GM23248 (cell line): ENCODE measurements at regions not wholly inside any gene's neighbourhood (a gene's known extent, or its start where the extent isn't known, plus 50 kb on each side); places are given as distances from the start of the nearest gene placed in this dataset.

ENCODE experiments used
- EZH2 ChIP-seq: fragments of 200-600 bp; sonication (generic); IDR thresholded peaks from 2 replicates; pipeline ENCODE4 v1.6.1; 2018; ENCODE audit warnings: antibody characterized with exemption, mild to moderate bottlenecking; ENCODE audit not compliant: insufficient read depth, poor library complexity, severe bottlenecking
- EZH2phosphoT487 ChIP-seq: fragments of 200-600 bp; sonication (generic); IDR thresholded peaks from 2 replicates; pipeline ENCODE4 v1.6.1; 2018; ENCODE audit warnings: antibody characterized with exemption, moderate library complexity, mild to moderate bottlenecking, low read depth; ENCODE audit not compliant: insufficient read depth

GRCh38 chr2:176585791-176586190 is 316.5 kb downstream of the MTX2 start:
- TF ChIP-seq EZH2 (no peak), EZH2phosphoT487 (no peak)
